ENCODE measurements at regions not wholly inside any gene's neighbourhood (a gene's known extent, or its start where the extent isn't known, plus 50 kb on each side); places are given as distances from the start of the nearest gene placed in this dataset.
"Not testable (repeated sequence)": the region's sequence is repeated elsewhere in the genome, so short reads cannot be mapped to it uniquely, and the experiment has no call there.

- not testable (repeated sequence) for DNase-seq
Observed at GRCh38 chr10:9453871-9454270, 1399.4 kb downstream of the GATA3 start.

GRCh38 chr10:9469663-9470205, 1415.2 kb downstream of the GATA3 start:
- no peak for DNase-seq

- DNase-seq: no peak
Observed at GRCh38 chr10:9470581-9470980, 1416.1 kb downstream of the GATA3 start.

GRCh38 chr10:9501944-9502343, 1447.5 kb downstream of the GATA3 start:
- DNase-seq: no peak

- DNase-seq: no peak
Observed at GRCh38 chr10:9504227-9504626, 1449.7 kb downstream of the GATA3 start.

- DNase-seq: no peak
Observed at GRCh38 chr10:9505546-9505945, 1451.1 kb downstream of the GATA3 start.

- DNase-seq: no peak
Observed at GRCh38 chr10:9508606-9509005, 1454.1 kb downstream of the GATA3 start.

GRCh38 chr10:9510626-9511025, 1456.1 kb downstream of the GATA3 start:
- DNase-seq: no peak

- no peak for DNase-seq
Observed at GRCh38 chr10:9515922-9516321, 1461.4 kb downstream of the GATA3 start.

GRCh38 chr10:9535744-9536143, 1481.3 kb downstream of the GATA3 start:
- DNase-seq: no peak

GRCh38 chr10:9545073-9545472, 1472.6 kb upstream of the CELF2 start:
- DNase-seq: no peak

GRCh38 chr10:9547936-9548904, 1469.5 kb upstream of the CELF2 start:
- DNase-seq: no peak

GRCh38 chr10:9550810-9551209, 1466.9 kb upstream of the CELF2 start:
- DNase-seq: no peak

- DNase-seq: no peak
Observed at GRCh38 chr10:9554321-9554720, 1463.4 kb upstream of the CELF2 start.

- no peak for DNase-seq
Observed at GRCh38 chr10:9560976-9561375, 1456.7 kb upstream of the CELF2 start.

- no peak for DNase-seq
Observed at GRCh38 chr10:9561821-9562505, 1455.7 kb upstream of the CELF2 start.

GRCh38 chr10:9577746-9578145, 1439.9 kb upstream of the CELF2 start:
- no peak for DNase-seq

GRCh38 chr10:9579110-9579705, 1438.5 kb upstream of the CELF2 start:
- DNase-seq: no peak

- DNase-seq: not testable (repeated sequence)
Observed at GRCh38 chr10:9582803-9583202, 1434.9 kb upstream of the CELF2 start.

GRCh38 chr10:9596368-9596920, 1421.2 kb upstream of the CELF2 start:
- no peak for DNase-seq

- no peak for DNase-seq
Observed at GRCh38 chr10:9602998-9603397, 1414.7 kb upstream of the CELF2 start.

- DNase-seq: no peak
Observed at GRCh38 chr10:9603972-9604371, 1413.7 kb upstream of the CELF2 start.

GRCh38 chr10:9605231-9605630, 1412.4 kb upstream of the CELF2 start:
- DNase-seq: no peak
